ENCODE measurements at regions not wholly inside any gene's neighbourhood (a gene's known extent, or its start where the extent isn't known, plus 50 kb on each side); places are given as distances from the start of the nearest gene placed in this dataset.

DNA sequence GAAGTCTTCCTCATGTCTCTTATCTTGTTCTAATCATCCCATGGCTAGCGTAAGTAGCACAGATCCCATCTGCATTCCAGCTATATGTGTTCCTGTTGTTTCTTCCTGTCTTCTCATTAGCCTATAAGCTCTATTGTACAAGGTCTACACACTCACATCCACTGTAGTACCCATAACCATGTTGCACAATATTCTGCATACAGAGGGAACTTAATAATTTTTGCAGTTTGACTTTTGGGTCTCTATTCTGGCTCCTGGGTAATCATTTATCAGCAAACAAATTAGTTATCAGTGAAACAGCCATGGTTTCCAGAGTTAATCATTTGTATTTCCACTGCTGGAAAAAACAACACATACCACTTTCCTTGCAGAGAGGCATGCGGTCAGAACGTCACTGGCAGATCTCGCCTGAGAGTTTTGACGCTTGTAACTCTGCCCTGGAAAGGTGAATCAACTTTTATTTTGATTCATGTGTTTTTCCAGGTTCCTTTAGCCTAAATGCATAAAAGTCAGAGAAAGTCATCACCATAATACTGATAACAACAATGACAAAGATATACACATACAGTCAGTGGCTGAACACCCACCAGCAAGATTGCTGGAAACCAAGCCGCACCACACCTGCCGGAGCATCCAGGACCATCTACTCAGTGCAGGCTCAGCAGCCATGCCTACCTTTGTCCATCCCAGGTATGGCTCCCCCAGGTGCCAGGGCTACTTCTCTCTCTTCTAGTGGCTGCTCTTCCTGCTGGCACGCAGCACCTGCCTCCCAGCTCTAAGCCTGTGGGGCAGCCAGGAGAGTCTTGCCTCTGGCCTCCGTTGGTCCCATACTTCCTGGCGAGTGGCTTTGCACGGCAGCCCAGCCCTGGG, 158.2 kb downstream of the QRSL1 start:
- SMC1A ChIA-PET (ENCODE audit: uncharacterized antibody, unreplicated experiment): interaction anchor here (0.5 kb wide), 1 partner anchor 40 kb away, joined by 3 read pairs; no protein-coding TSS in a partner anchor
- 68% methylated on average over 11 of the region's 11 CpGs for WGBS (ENCODE audit: insufficient coverage, insufficient replicate concordance, low lambda C conversion rate, missing lambda C conversion rate)

DNA sequence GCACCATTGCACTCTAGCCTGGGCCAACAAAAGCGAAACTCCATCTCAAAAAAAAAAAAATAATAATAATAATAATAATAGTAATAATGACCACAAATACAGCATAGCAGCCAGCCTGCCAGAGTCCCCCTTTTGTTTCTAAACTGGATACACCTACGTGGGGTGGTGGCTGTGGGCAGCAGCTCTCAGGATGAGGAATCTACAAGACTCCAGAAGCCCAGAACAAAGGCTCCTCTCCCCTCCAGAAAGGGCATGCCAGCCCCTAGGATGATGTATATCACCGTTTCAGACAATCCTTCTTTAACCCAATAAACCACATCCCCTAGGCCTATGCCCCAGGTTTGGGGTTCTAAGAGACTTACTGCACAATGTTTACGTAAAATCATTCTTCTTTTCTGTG, 155.9 kb downstream of the QRSL1 start:
- SMC1A ChIA-PET (ENCODE audit: uncharacterized antibody, unreplicated experiment): no interaction called here
- TF ChIP-seq EZH2 (IDR thresholded peaks at IDR 0.05; ENCODE audit: borderline replicate concordance, control insufficient read depth, low read depth, low read length) (no peak), ZNF217 (IDR thresholded peaks at IDR 0.05) (no peak), NR2C2 (IDR thresholded peaks at IDR 0.05; ENCODE audit: borderline replicate concordance, control insufficient read depth, insufficient read length, low read depth) (no peak), RCOR1 (conservative IDR thresholded peaks at IDR 0.05; ENCODE audit: low read depth, low read length) (no peak), RAD21 (IDR thresholded peaks at IDR 0.05; ENCODE audit: insufficient read depth, low read depth, low read length) (no peak)

More for the DNA sequence above, 158.2 kb downstream of the QRSL1 start:
- no peak for TF ChIP-seq EED (IDR thresholded peaks at IDR 0.05; ENCODE audit: low read depth)
- no peak for TF ChIP-seq ASH2L (IDR thresholded peaks at IDR 0.05; ENCODE audit: borderline replicate concordance, low read depth)
- no peak for TF ChIP-seq SMC3 (IDR thresholded peaks at IDR 0.05; ENCODE audit: borderline replicate concordance, low read length)
- TF ChIP-seq, protein P1, sequence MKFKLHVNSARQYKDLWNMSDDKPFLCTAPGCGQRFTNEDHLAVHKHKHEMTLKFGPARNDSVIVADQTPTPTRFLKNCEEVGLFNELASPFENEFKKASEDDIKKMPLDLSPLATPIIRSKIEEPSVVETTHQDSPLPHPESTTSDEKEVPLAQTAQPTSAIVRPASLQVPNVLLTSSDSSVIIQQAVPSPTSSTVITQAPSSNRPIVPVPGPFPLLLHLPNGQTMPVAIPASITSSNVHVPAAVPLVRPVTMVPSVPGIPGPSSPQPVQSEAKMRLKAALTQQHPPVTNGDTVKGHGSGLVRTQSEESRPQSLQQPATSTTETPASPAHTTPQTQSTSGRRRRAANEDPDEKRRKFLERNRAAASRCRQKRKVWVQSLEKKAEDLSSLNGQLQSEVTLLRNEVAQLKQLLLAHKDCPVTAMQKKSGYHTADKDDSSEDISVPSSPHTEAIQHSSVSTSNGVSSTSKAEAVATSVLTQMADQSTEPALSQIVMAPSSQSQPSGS (IDR thresholded peaks at IDR 0.05; ENCODE audit: low read length): no peak
- no peak for TF ChIP-seq RAD51 (IDR thresholded peaks at IDR 0.05)
- TF ChIP-seq SPI1 (IDR thresholded peaks at IDR 0.05; ENCODE audit: borderline replicate concordance, insufficient read depth, low read depth, low read length): no peak
- no peak for TF ChIP-seq SMAD5 (IDR thresholded peaks at IDR 0.05; ENCODE audit: low read depth)
- no peak for TF ChIP-seq SUPT20H (IDR thresholded peaks at IDR 0.05; ENCODE audit: borderline replicate concordance, control insufficient read depth, low read depth, low read length)
- ATAC-seq: no peak
- no peak overlapping the region for H3K4me2 ChIP-seq (ENCODE audit: control insufficient read depth, insufficient read depth)
- BruUV-seq (replicated peaks): no TSS peak
- H3K4me1 ChIP-seq (ENCODE audit: control insufficient read depth, insufficient read depth, low read length): no peaks in the 10 kb centered on the region
- no peak overlapping the region for H3K4me3 ChIP-seq
- H2AFZ ChIP-seq (ENCODE audit: control insufficient read depth, low read depth, low read length): no peak overlapping the region
- no peaks in the 10 kb centered on the region for H4K20me1 ChIP-seq (ENCODE audit: control insufficient read depth, insufficient read depth)
- no peak for FAIRE-seq
- intact Hi-C loops (cut with micrococcal nuclease; ENCODE audit: unreplicated experiment): no loop called here
- RAD21 ChIA-PET (ENCODE audit: unreplicated experiment): no interaction called here
- POLR2A ChIA-PET: no interaction called here
- CTCF ChIA-PET: no interaction called here
- no peak for DNase-seq (ENCODE audit: low read depth, low spot score)
- H3K79me2 ChIP-seq (ENCODE audit: control insufficient read depth, insufficient read depth, low read length): no peaks in the 10 kb centered on the region
- no peaks in the 10 kb centered on the region for H3K9me3 ChIP-seq (replicated peaks; ENCODE audit: control insufficient read depth, insufficient read depth, low read length)
- in situ Hi-C loops (cut with MboI): no loop called here
- no peak overlapping the region for H3K27ac ChIP-seq (ENCODE audit: control insufficient read depth, insufficient read depth)
- no peaks in the 10 kb centered on the region for H3K36me3 ChIP-seq (ENCODE audit: control insufficient read depth in 2 of 2, insufficient read depth in 2 of 2, low read length in 1 of 2)
- no peaks in the 10 kb centered on the region for H3K27me3 ChIP-seq (replicated peaks in 1 of 2; ENCODE audit: control insufficient read depth in 2 of 2, insufficient read depth in 2 of 2, low read length in 1 of 2)
- H3K9ac ChIP-seq (ENCODE audit: control insufficient read depth, insufficient read depth, low read length): no peak overlapping the region

More for the DNA sequence above, 155.9 kb downstream of the QRSL1 start:
- ATAC-seq: no peak
- Histone ChIP-seq H3K27ac (ENCODE audit: control insufficient read depth, insufficient read depth) (no peak overlapping the region), H3K4me3 (no peak overlapping the region), H3K27me3 (replicated peaks in 1 of 2; ENCODE audit: control insufficient read depth in 2 of 2, insufficient read depth in 2 of 2, low read length in 1 of 2) (no peaks in the 10 kb centered on the region), H3K9me3 (replicated peaks; ENCODE audit: control insufficient read depth, insufficient read depth, low read length) (no peaks in the 10 kb centered on the region; the same call in 2 of the 3 replicates), H2AFZ (ENCODE audit: control insufficient read depth, low read depth, low read length) (no peak overlapping the region), H3K36me3 (ENCODE audit: control insufficient read depth in 2 of 2, insufficient read depth in 2 of 2, low read length in 1 of 2) (no peaks in the 10 kb centered on the region), H3K79me2 (ENCODE audit: control insufficient read depth, insufficient read depth, low read length) (no peaks in the 10 kb centered on the region), H3K9ac (ENCODE audit: control insufficient read depth, insufficient read depth, low read length) (no peak overlapping the region), H3K4me1 (ENCODE audit: control insufficient read depth, insufficient read depth, low read length) (no peaks in the 10 kb centered on the region), H4K20me1 (ENCODE audit: control insufficient read depth, insufficient read depth) (no peaks in the 10 kb centered on the region), H3K4me2 (ENCODE audit: control insufficient read depth, insufficient read depth) (no peak overlapping the region)
- FAIRE-seq: no peak
- DNase-seq (ENCODE audit: low read depth, low spot score): no peak
- ChIA-PET RAD21 (ENCODE audit: unreplicated experiment) (no interaction called here), POLR2A (no interaction called here), CTCF (no interaction called here)
- WGBS (ENCODE audit: insufficient coverage, insufficient replicate concordance, low lambda C conversion rate, missing lambda C conversion rate): 6% methylated on average over 2 of the region's 4 CpGs
- in situ Hi-C loops (cut with MboI) (no loop called here), intact Hi-C loops (cut with micrococcal nuclease; ENCODE audit: unreplicated experiment) (no loop called here)
- no TSS peak for BruUV-seq (replicated peaks)
